GM12873 (cell line): ENCODE measurements at regions not wholly inside any gene's neighbourhood (a gene's known extent, or its start where the extent isn't known, plus 50 kb on each side); places are given as distances from the start of the nearest gene placed in this dataset.

ENCODE experiments used
- TF ChIP-seq, protein P1 (sequence below): IDR thresholded peaks from 2 replicates; pipeline ENCODE4 v1.5.1; 2012; ENCODE audit warnings: low read depth, mild to moderate bottlenecking, moderate library complexity, low read length, control low read depth; ENCODE audit not compliant: insufficient read depth; ENCODE audit errors: missing control alignments

DNA sequence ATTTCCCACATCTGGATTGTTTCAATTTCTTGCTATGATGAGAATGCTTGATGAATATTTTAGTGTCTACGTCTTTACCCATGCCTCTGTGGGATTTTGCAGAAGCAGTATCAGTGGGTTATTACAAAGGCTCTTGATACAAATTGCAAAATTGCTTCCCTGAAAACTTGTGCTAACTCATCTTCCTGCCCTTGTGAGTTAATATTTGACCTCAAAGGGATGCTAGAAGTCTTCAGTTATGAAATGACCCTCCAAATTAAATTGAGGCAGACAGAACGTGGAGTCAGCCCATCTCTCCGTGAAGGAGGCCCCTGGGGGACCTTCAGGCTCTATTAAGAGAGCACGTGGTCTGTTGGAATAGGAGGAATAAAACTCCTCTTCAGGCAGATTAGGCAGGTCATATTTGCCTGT lies 239.2 kb upstream of the HS6ST1 start:
- TF ChIP-seq, protein P1, sequence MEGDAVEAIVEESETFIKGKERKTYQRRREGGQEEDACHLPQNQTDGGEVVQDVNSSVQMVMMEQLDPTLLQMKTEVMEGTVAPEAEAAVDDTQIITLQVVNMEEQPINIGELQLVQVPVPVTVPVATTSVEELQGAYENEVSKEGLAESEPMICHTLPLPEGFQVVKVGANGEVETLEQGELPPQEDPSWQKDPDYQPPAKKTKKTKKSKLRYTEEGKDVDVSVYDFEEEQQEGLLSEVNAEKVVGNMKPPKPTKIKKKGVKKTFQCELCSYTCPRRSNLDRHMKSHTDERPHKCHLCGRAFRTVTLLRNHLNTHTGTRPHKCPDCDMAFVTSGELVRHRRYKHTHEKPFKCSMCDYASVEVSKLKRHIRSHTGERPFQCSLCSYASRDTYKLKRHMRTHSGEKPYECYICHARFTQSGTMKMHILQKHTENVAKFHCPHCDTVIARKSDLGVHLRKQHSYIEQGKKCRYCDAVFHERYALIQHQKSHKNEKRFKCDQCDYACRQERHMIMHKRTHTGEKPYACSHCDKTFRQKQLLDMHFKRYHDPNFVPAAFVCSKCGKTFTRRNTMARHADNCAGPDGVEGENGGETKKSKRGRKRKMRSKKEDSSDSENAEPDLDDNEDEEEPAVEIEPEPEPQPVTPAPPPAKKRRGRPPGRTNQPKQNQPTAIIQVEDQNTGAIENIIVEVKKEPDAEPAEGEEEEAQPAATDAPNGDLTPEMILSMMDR = no peak

- TF ChIP-seq, protein P1 = no peak
Observed at GRCh38 chr2:128558441-128558840, 239.8 kb upstream of the HS6ST1 start.

GRCh38 chr2:128558895-128559532 lies 240.3 kb upstream of the HS6ST1 start:
- TF ChIP-seq, protein P1 = no peak

DNA sequence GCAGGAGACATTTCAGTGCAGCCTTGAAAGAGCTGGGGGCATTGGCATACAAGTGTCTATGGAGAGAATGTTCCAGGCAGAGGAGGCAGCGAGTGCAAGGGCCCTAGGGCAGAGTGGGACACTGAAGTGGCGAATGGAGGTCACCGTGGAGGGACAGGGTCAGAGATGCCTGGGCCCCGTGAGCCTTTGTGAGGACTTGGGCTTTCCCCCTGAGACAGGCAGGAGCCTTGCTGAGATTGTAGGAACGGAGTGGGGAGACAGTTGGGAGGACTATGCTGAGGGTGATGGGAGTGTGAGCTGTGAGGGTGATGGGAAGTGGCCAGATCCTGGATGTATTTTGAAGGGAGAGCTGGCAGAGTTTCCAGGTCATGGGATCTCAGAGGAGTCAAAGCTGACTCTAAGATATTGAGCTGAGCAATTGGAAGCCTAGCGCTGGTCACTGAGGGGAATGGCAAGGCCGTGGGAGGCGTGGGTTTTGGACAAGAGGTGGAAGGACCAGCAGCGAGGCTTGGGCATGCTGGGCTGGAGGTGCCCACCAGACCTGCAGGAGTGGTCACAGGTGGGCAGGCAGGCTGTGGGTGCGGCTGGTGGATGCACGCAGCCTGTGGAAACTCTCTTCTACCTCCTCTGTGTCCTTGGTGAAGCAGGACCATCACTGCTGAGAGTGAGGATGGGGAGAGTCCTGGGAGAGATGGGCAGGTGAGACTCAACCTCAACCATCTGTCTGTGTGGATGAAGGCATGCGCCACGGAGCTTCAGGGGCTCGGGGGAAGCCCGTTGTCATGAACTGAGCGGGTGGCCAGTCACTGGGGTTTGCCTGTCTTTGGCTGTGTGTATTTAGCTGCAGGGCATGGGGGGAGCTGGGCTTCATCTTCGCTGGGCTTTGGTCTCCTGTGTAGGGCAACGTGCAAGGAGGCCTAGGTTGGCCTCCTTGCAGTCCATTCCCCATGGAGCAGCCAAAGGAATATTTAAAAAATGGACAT lies 241.2 kb upstream of the HS6ST1 start:
- TF ChIP-seq, protein P1 = no peak

DNA sequence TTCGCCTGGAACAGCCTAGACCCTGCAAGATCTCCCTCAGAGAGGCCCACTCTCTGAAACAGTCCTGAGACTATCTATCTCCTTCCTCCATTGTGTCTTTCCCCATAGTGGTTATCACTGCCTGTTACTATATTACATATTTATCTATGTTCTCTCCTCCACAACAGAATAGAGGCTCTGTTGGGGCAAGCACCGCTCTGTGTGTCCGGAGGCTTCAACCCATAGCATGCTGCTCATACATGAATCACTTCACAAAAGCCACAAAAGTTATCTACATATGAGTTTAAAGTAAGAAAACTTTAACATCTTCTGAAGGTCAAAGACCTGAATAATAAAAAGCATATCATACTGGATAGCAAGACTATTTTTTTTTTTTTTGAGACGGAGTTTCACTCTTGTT lies 242.1 kb upstream of the HS6ST1 start:
- TF ChIP-seq, protein P1 = no peak

- TF ChIP-seq, protein P1 = no peak
Observed at GRCh38 chr2:128562471-128563347, 244.0 kb upstream of the HS6ST1 start.

DNA sequence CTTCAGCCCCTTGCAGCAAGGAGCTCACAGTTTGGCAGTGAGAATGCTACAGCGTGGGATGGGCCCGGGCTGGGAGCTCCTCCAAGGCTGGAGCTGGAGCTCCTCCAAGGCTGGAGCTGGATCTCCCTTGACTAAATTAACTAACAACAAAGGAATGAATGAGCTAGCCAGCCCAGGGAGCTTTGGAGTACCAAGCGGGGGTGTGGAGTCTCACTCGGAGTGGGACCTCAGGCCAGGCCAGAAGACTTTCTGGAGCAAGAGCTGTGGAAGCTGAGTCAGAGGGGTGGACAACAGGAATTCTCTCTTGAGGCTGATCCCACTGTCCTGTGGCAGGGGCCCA lies 244.7 kb upstream of the HS6ST1 start:
- TF ChIP-seq, protein P1 = no peak
